H1 (cell line): ENCODE measurements at regions not wholly inside any gene's neighbourhood (a gene's known extent, or its start where the extent isn't known, plus 50 kb on each side); places are given as distances from the start of the nearest gene placed in this dataset.

ENCODE experiments used
- CTCF ChIA-PET: fragments of 300-600 bp; sonication (Branson Sonifier 250); formaldehyde crosslinking; loops from one replicate; lab custom pipeline; 2021; ENCODE audit not compliant: partially characterized antibody; lab: Charles Lee
- POLR2A ChIA-PET: fragments of 300-600 bp; sonication (Branson Sonifier 250); formaldehyde crosslinking; loops from one replicate; lab custom pipeline; 2021; ENCODE audit warnings: inconsistent platforms; ENCODE audit not compliant: partially characterized antibody; lab: Charles Lee
- DNase-seq, 2 experiments: peaks; one replicate each; pipeline versions ENCODE4 v3.0.0 to v3.0.0-alpha.2; 2010 to 2022; ENCODE audit warnings: low spot score in 2 of 2, low read depth in 1 of 2, mixed read lengths in 1 of 2
- FAIRE-seq: peaks from 2 replicates; lab custom pipeline; 2011; peaks lifted over from hg19 to GRCh38; lab: Jason Lieb, UNC
- H2AFZ ChIP-seq: 2 replicates; pipeline ENCODE4 v1.8.1; 2012; ENCODE audit warnings: low read length, inconsistent platforms
- H2AK5ac ChIP-seq: 2 replicates; pipeline ENCODE4 v1.6.1; 2013; ENCODE audit warnings: low read depth, low read length
- H2BK120ac ChIP-seq: replicated peaks from 2 replicates; pipeline ENCODE3; 2013; ENCODE audit warnings: low read depth, low read length, inconsistent platforms
- H2BK12ac ChIP-seq: 2 replicates; pipeline ENCODE4 v1.6.1; 2013; ENCODE audit warnings: low read depth, low read length
- H2BK15ac ChIP-seq: 2 replicates; pipeline ENCODE4 v1.6.1; 2013; ENCODE audit warnings: low read length
- H2BK20ac ChIP-seq: 2 replicates; pipeline ENCODE4 v1.6.1; 2013; ENCODE audit warnings: low read length
- H2BK5ac ChIP-seq: 2 replicates; pipeline ENCODE4 v1.6.1; 2013; ENCODE audit warnings: low read depth, low read length
- H3K14ac ChIP-seq: 2 replicates; pipeline ENCODE4 v1.6.1; 2013; ENCODE audit warnings: inconsistent platforms; ENCODE audit not compliant: insufficient read length
- H3K18ac ChIP-seq: 2 replicates; pipeline ENCODE4 v1.6.1; 2013; ENCODE audit warnings: low read length; ENCODE audit errors: extremely low read depth
- H3K23ac ChIP-seq: 2 replicates; pipeline ENCODE4 v1.6.1; 2013; ENCODE audit warnings: inconsistent platforms; ENCODE audit not compliant: insufficient read length
- H3K23me2 ChIP-seq: 2 replicates; pipeline ENCODE4 v1.6.1; 2013; ENCODE audit warnings: low read depth, low read length
- H3K27ac ChIP-seq: 2 replicates; pipeline ENCODE4 v1.6.1; 2011; ENCODE audit warnings: low read depth, low read length, inconsistent platforms
- H3K27me3 ChIP-seq, 4 experiments: replicated peaks in 1 of 4; 1 replicate in 1 of 4; 2 replicates in 3 of 4; pipeline versions ENCODE4 v1.6.1 to v1.8.1; 2011 to 2013; ENCODE audit warnings: low read length in 3 of 4, mild to moderate bottlenecking in 3 of 4, inconsistent platforms in 2 of 4, mixed read lengths in 2 of 4, moderate library complexity in 1 of 4; ENCODE audit not compliant: control insufficient read depth in 3 of 4, insufficient read depth in 3 of 4; ENCODE audit errors: extremely low read depth in 1 of 4
- H3K36me3 ChIP-seq, 4 experiments: 2 replicates each; pipeline versions ENCODE4 v1.6.1 to v1.8.1; 2011 to 2013; ENCODE audit warnings: mild to moderate bottlenecking in 4 of 4, low read length in 3 of 4, moderate library complexity in 2 of 4, control low read depth in 1 of 4, inconsistent platforms in 1 of 4; ENCODE audit not compliant: insufficient read depth in 4 of 4, control insufficient read depth in 2 of 4
- H3K4ac ChIP-seq: replicated peaks from 2 replicates; pipeline ENCODE3; 2013; ENCODE audit warnings: low read length, low read depth, mixed read lengths, inconsistent platforms; ENCODE audit not compliant: insufficient read length
- H3K4me1 ChIP-seq, 4 experiments: replicated peaks in 1 of 4; 1 replicate in 1 of 4; 2 replicates in 3 of 4; pipeline versions ENCODE4 v1.6.1 to v1.8.1; 2011 to 2013; ENCODE audit warnings: low read length in 3 of 4, inconsistent platforms in 2 of 4, mixed read lengths in 1 of 4; ENCODE audit not compliant: insufficient read depth in 4 of 4, control insufficient read depth in 3 of 4
- H3K4me2 ChIP-seq, 2 experiments: 2 replicates each; pipeline versions ENCODE4 v1.6.1 to v1.8.1; 2011 to 2013; ENCODE audit warnings: low read depth in 2 of 2, low read length in 2 of 2, control low read depth in 1 of 2, inconsistent platforms in 1 of 2, mild to moderate bottlenecking in 1 of 2; ENCODE audit not compliant: insufficient read depth in 1 of 2
- H3K4me3 ChIP-seq, 4 experiments: fragments of 200-600, 300-600 bp in 1 of 4; sonication (generic), shearing (Covaris generic), sonication (Bioruptor Twin) in 1 of 4; 2 replicates each; pipeline versions ENCODE4 v1.5.1 to v1.8.1; 2011 to 2016; ENCODE audit warnings: low read length in 4 of 4, low read depth in 3 of 4, control low read depth in 2 of 4, inconsistent platforms in 2 of 4, mild to moderate bottlenecking in 2 of 4, mixed read lengths in 1 of 4, moderate library complexity in 1 of 4; ENCODE audit not compliant: insufficient read depth in 2 of 4; ENCODE audit errors: extremely low read depth in 1 of 4
- H3K56ac ChIP-seq: replicated peaks from 2 replicates; pipeline ENCODE3; 2013; ENCODE audit warnings: low read depth, mild to moderate bottlenecking, mixed read lengths, low read length, inconsistent platforms; ENCODE audit not compliant: insufficient read length
- H3K79me1 ChIP-seq: 2 replicates; pipeline ENCODE4 v1.6.1; 2013; ENCODE audit warnings: low read depth, low read length, control low read depth
- H3K79me2 ChIP-seq, 2 experiments: 2 replicates each; pipeline versions ENCODE4 v1.6.1 to v1.8.1; 2012 to 2013; ENCODE audit warnings: low read length in 2 of 2, mild to moderate bottlenecking in 2 of 2, inconsistent platforms in 1 of 2; ENCODE audit not compliant: insufficient read depth in 2 of 2, control insufficient read depth in 1 of 2
- H3K9ac ChIP-seq, 4 experiments: replicated peaks in 1 of 4; 1 replicate in 1 of 4; 2 replicates in 3 of 4; pipeline versions ENCODE4 v1.6.1 to v1.8.1; 2011 to 2013; ENCODE audit warnings: low read depth in 3 of 4, low read length in 3 of 4, control low read depth in 2 of 4, mild to moderate bottlenecking in 2 of 4, moderate library complexity in 2 of 4, inconsistent platforms in 1 of 4; ENCODE audit errors: extremely low read depth in 1 of 4
- H3K9me3 ChIP-seq, 2 experiments: 2 replicates each; pipeline versions ENCODE4 v1.6.1 to v1.8.1; 2012 to 2013; ENCODE audit warnings: mild to moderate bottlenecking in 2 of 2, moderate library complexity in 2 of 2, control low read depth in 1 of 2, inconsistent platforms in 1 of 2, low read depth in 1 of 2, low read length in 1 of 2, mixed read lengths in 1 of 2; ENCODE audit not compliant: insufficient read depth in 2 of 2
- H4K20me1 ChIP-seq, 2 experiments: replicated peaks in 1 of 2; 2 replicates each; pipeline versions ENCODE3 to v1.8.1; 2011 to 2013; ENCODE audit warnings: inconsistent platforms in 2 of 2, low read length in 2 of 2, mild to moderate bottlenecking in 1 of 2; ENCODE audit not compliant: insufficient read depth in 2 of 2, control insufficient read depth in 1 of 2
- H4K5ac ChIP-seq: 2 replicates; pipeline ENCODE4 v1.6.1; 2013; ENCODE audit warnings: low read length, low read depth, mixed read lengths, inconsistent platforms; ENCODE audit not compliant: insufficient read length
- H4K8ac ChIP-seq: 2 replicates; pipeline ENCODE4 v1.8.0; 2013; ENCODE audit warnings: mild to moderate bottlenecking, moderate library complexity, low read length, inconsistent platforms; ENCODE audit not compliant: insufficient read depth; ENCODE audit errors: extremely low read depth
- H4K91ac ChIP-seq: replicated peaks from 2 replicates; pipeline ENCODE3; 2013; ENCODE audit warnings: low read length, mixed read lengths, inconsistent platforms; ENCODE audit not compliant: insufficient read length
- TAF1 ChIP-seq: IDR thresholded peaks from 2 replicates; pipeline ENCODE4 v1.6.1; 2011; ENCODE audit warnings: mild to moderate bottlenecking, low read depth, low read length
- WGBS, 2 experiments: shearing (Covaris generic) in 1 of 2; methylation state at CpG; one replicate each; pipeline versions ENCODE4 v1.1.6 to v1.1.7; 2013 to 2015; ENCODE audit warnings: low lambda C conversion rate in 2 of 2, mixed read lengths in 2 of 2, inconsistent platforms in 1 of 2, low coverage in 1 of 2, missing lambda C conversion rate in 1 of 2; ENCODE audit not compliant: insufficient replicate concordance in 2 of 2, insufficient coverage in 1 of 2, insufficient read length in 1 of 2; ENCODE audit errors: extremely low coverage in 1 of 2, missing lambda C conversion rate in 1 of 2; 5-methylcytosine and 5-hydroxymethylcytosine counted together

- Histone ChIP-seq H3K79me2 (no peaks in the 10 kb centered on the region), H3K56ac (no peak overlapping the region), H4K20me1 (no peaks in the 10 kb centered on the region), H3K14ac (no peak overlapping the region), H3K4ac (no peak overlapping the region), H2BK12ac (no peak overlapping the region), H3K9ac (no peak overlapping the region), H3K9me3 (no peaks in the 10 kb centered on the region), H4K5ac (no peak overlapping the region), H3K36me3 (no peaks in the 10 kb centered on the region), H3K4me3 (no peak overlapping the region), H3K23me2 (no peaks in the 10 kb centered on the region; the same call in 1 of the 2 replicates), H2AFZ (no peak overlapping the region), H3K23ac (no peak overlapping the region), H2BK120ac (no peak overlapping the region), H3K4me2 (no peak overlapping the region), H2BK20ac (no peak overlapping the region), H2BK5ac (no peak overlapping the region), H2BK15ac (no peak overlapping the region), H4K8ac (no peak overlapping the region), H3K18ac (no peak overlapping the region), H3K79me1 (no peaks in the 10 kb centered on the region), H2AK5ac (no peak overlapping the region), H4K91ac (no peak overlapping the region), H3K27me3 (peaks cover 0 to 1% (median 0%) of the 10 kb centered on the region in 4 experiments; a peak in 1 of 7 replicates), H3K4me1 (peaks cover 0 to 3% (median 0%) of the 10 kb centered on the region in 4 experiments; a peak in 1 of 7 replicates), H3K27ac (no peak overlapping the region)
- 85% methylated on average over 3 of the region's 3 CpGs; no CpG with 5 or more reads in 1 of the 2 experiments for WGBS, 2 experiments
- DNase-seq (no peak), FAIRE-seq (no peak)
- ChIA-PET POLR2A (no interaction called here), CTCF (no interaction called here)
- TF ChIP-seq TAF1: no peak
Measured at GRCh38 chr2:144180131-144180530, 339.8 kb downstream of the ZEB2 start.
